HG02973 (cell line): ENCODE measurements at regions not wholly inside any gene's neighbourhood (a gene's known extent, or its start where the extent isn't known, plus 50 kb on each side); places are given as distances from the start of the nearest gene placed in this dataset.

Experiments used
- ATAC-seq: cut with Tn5 transposase; IDR thresholded peaks from one replicate; pipeline ENCODE4 v1.9.1; 2021; ENCODE audit warnings: moderate library complexity; ENCODE audit not compliant: unreplicated experiment

- ATAC-seq = no peak
Measured at GRCh38 chr9:81125446-81126092, 563.8 kb downstream of the TLE1 start.

- no peak for ATAC-seq
Measured at GRCh38 chr9:81123526-81123925, 565.8 kb downstream of the TLE1 start.

- no peak for ATAC-seq
Measured at GRCh38 chr9:81122749-81123148, 566.6 kb downstream of the TLE1 start.

- no peak for ATAC-seq
Measured at GRCh38 chr9:81119591-81119990, 569.8 kb downstream of the TLE1 start.

GRCh38 chr9:81118416-81118815 lies 570.9 kb downstream of the TLE1 start:
- no peak for ATAC-seq

GRCh38 chr9:81116340-81117137 lies 572.8 kb downstream of the TLE1 start:
- no peak for ATAC-seq

GRCh38 chr9:81113453-81114124 lies 575.8 kb downstream of the TLE1 start:
- no peak for ATAC-seq

- no peak for ATAC-seq
Measured at GRCh38 chr9:81112627-81113452, 576.5 kb downstream of the TLE1 start.

GRCh38 chr9:81108821-81109220 lies 580.5 kb downstream of the TLE1 start:
- ATAC-seq = no peak

GRCh38 chr9:81108391-81108790 lies 581.0 kb downstream of the TLE1 start:
- no peak for ATAC-seq

GRCh38 chr9:81103597-81104471 lies 585.5 kb downstream of the TLE1 start:
- no peak for ATAC-seq

GRCh38 chr9:81097131-81097847 lies 592.1 kb downstream of the TLE1 start:
- ATAC-seq = no peak

GRCh38 chr9:81096625-81097024 lies 592.7 kb downstream of the TLE1 start:
- ATAC-seq = no peak

GRCh38 chr9:81092057-81092456 lies 597.3 kb downstream of the TLE1 start:
- no peak for ATAC-seq

GRCh38 chr9:81088341-81088740 lies 601.0 kb downstream of the TLE1 start:
- no peak for ATAC-seq

GRCh38 chr9:81086416-81086815 lies 602.9 kb downstream of the TLE1 start:
- ATAC-seq = no peak

GRCh38 chr9:81083854-81084512 lies 605.4 kb downstream of the TLE1 start:
- no peak for ATAC-seq

GRCh38 chr9:81083067-81083466 lies 606.3 kb downstream of the TLE1 start:
- no peak for ATAC-seq

- ATAC-seq = no peak
Measured at GRCh38 chr9:81082221-81082620, 607.1 kb downstream of the TLE1 start.
